BJ (cell line): ENCODE measurements at regions not wholly inside any gene's neighbourhood (a gene's known extent, or its start where the extent isn't known, plus 50 kb on each side); places are given as distances from the start of the nearest gene placed in this dataset.
"Not testable (repeated sequence)": the region's sequence is repeated elsewhere in the genome, so short reads cannot be mapped to it uniquely, and the experiment has no call there.

Source experiments
- CTCF ChIA-PET: fragments of 350-600 bp; formaldehyde crosslinking; extraction: SDS; loops from one replicate; lab custom pipeline; 2021; ENCODE audit warnings: antibody characterized with exemption, inconsistent platforms; lab: Yijun Ruan, JAX
- POLR2A ChIA-PET: fragments of 300-600 bp; sonication (Branson Sonifier 250); formaldehyde crosslinking; extraction: SDS; loops from one replicate; lab custom pipeline; 2021; ENCODE audit warnings: antibody characterized with exemption; lab: Charles Lee
- DNase-seq: peaks from one replicate; pipeline ENCODE4 v3.0.0-alpha.2; 2011; ENCODE audit warnings: low read depth
- H3K27me3 ChIP-seq: 2 replicates; pipeline ENCODE4 v1.6.0; 2011; ENCODE audit warnings: low read length; ENCODE audit not compliant: control insufficient read depth, insufficient read depth
- H3K36me3 ChIP-seq: 2 replicates; pipeline ENCODE4 v1.5.1; 2011; ENCODE audit warnings: low read length; ENCODE audit not compliant: control insufficient read depth, insufficient read depth
- H3K4me3 ChIP-seq: 2 replicates; pipeline ENCODE4 v1.5.1; 2011; ENCODE audit warnings: low read depth, mild to moderate bottlenecking, control low read depth, low read length
- CTCF ChIP-seq: IDR thresholded peaks from 2 replicates; pipeline ENCODE4 v1.5.1; 2011; ENCODE audit warnings: low read depth, mild to moderate bottlenecking, control low read depth, inconsistent platforms, low read length, moderate library complexity; ENCODE audit not compliant: insufficient read depth

DNA sequence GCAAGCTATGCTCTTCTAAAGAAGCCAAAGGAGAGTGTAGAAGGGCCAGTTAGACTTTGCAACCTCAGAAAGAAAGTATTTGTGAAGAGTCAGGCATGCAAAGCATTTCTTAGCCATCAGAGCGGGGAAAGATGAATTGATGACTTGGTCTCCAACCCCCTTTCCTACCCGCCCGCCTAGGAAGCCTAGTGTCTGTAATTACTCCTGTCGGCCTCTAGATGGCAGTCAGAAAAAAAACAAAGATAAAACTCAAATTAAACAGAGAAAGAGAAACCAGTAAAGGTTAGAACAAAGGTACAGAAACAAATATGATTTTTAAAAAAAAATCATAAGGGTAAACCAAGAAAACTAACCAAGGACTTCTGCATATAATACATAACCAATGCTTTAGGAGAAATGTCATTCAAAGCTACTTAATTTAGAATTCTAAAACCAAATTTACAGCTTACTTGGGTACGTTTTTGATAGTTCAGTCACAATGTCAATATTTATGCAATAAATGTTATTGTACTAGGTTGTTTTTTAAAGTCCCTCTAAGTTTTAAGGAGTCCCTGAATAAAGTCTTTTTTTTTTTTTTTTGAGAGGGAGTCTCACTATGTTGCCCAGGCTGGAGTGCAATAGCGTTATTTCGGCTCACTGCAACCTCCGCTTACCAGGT is 97.6 kb downstream of the LYZL1 start:
- Histone ChIP-seq H3K4me3 (no peak overlapping the region), H3K27me3 (peaks cover 11% of the 10 kb centered on the region), H3K36me3 (no peaks in the 10 kb centered on the region)
- CTCF ChIA-PET, result interaction anchor here (0.6 to 3.2 kb wide), 36 partner anchors 9 to 807 kb away, joined by 3 to 24 read pairs (median 4); no protein-coding TSS in a partner anchor
- DNase-seq, result no peak
- TF ChIP-seq CTCF, result peak; percentile 67
- POLR2A ChIA-PET, result no interaction called here

DNA sequence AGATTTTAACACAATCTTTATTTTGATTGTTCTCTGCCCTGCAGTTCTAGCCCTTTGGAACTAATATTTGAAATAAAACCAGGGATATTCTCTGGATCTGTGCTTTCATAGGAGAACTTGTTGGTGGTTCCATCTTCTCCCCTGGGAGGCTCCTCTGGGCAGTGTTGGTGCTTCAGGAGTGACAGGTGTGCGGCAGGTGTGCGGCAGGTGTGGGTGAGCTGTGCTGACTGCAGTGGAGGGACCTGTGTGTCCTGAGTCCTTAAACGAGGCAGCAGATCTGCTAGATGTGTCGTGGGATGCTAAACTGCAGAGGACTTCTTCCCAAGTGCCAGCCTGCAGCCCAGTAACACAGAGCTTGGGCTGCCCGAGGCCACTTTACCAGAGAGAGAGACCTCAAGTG is 98.4 kb downstream of the LYZL1 start:
- ChIA-PET POLR2A (no interaction called here), CTCF (interaction anchor here (0.6 to 3.2 kb wide), 23 partner anchors 8 to 313 kb away, joined by 3 to 24 read pairs (median 4); no protein-coding TSS in a partner anchor)
- no peak for TF ChIP-seq CTCF

DNA sequence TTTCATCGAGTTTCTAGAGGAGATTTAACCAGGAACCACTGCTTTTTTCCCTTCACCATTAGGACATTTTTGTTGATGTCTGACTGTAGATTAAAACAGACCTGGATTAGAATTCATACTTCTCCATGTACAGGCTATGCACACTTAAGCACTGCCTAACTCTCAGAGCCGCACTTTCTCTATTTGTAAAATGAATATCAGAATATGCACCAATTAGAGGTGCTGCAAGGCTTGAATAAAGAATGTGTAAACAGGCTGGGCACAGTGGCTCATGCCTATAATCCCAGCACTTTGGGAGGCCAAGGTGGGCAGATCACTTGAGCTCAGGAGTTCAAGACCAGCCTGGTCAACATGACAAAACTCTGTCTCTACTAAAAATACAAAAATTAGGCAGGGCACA is 99.2 kb downstream of the LYZL1 start:
- H3K27me3 ChIP-seq, H3K4me3 ChIP-seq, POLR2A ChIA-PET, DNase-seq, H3K36me3 ChIP-seq: not testable (repeated sequence)
- CTCF ChIA-PET, result interaction anchor here (0.6 to 2.6 kb wide), 9 partner anchors 10 to 792 kb away, joined by 3 to 12 read pairs (median 3); no protein-coding TSS in a partner anchor

More for the DNA sequence above, 98.4 kb downstream of the LYZL1 start:
- Histone ChIP-seq H3K36me3 (no peaks in the 10 kb centered on the region), H3K27me3 (peaks cover 11% of the 10 kb centered on the region), H3K4me3 (no peak overlapping the region)
- DNase-seq, result no peak

DNA sequence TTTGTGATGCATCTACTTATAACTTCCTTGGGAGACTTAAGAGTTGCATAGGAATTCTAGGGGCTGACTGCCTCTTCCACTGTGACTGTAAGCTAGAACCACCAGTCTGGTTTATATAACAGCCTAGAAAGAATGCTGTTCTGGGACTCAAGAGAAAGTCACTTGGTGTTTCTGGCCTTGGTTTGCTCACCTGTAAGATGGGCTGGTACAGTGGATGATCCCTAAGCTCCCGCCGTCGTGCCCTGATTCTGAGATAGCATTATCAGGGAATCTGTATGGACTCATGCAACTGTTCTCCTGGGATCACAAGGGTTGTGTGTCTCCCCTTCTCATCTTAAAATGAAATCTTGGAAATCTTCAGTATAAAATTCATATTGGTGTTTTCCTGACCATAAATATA is 100.6 kb downstream of the LYZL1 start:
- no peak for TF ChIP-seq CTCF
- CTCF ChIA-PET, result interaction anchor here (0.7 to 2.6 kb wide), 7 partner anchors 12 to 202 kb away, joined by 3 to 12 read pairs (median 4); no protein-coding TSS in a partner anchor
- H3K36me3 ChIP-seq, result no peaks in the 10 kb centered on the region
- peaks cover 12% of the 10 kb centered on the region for H3K27me3 ChIP-seq
- DNase-seq, result no peak
- H3K4me3 ChIP-seq, result no peak overlapping the region
- POLR2A ChIA-PET, result no interaction called here

DNA sequence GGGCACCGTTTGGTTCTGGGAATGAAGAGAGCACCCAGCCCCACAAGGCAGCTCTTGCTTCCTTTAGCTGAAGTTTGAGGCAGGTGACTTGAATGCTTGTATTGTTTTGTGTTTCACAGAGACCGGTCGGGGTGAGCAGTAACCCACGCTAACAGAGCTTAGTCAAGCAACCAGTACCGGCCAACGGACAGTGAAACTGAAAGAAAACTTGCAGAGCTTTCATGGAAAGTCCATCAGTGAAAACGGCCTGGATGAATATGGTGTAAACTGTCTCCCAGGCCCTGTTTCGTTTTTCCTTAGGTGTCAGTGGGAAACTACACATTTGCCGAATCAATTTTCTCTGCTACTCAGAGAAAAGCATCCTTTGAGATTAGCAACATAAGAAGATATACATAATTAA is 101.1 kb downstream of the LYZL1 start:
- Histone ChIP-seq H3K4me3 (no peak overlapping the region), H3K36me3 (no peaks in the 10 kb centered on the region), H3K27me3 (peaks cover 16% of the 10 kb centered on the region)
- no peak for DNase-seq
- ChIA-PET CTCF (interaction anchor here (0.7 to 2.6 kb wide), 8 partner anchors 12 to 201 kb away, joined by 3 to 12 read pairs (median 4); no protein-coding TSS in a partner anchor), POLR2A (no interaction called here)
- no peak for TF ChIP-seq CTCF
